T1000 (cell line): ENCODE measurements at regions not wholly inside any gene's neighbourhood (a gene's known extent, or its start where the extent isn't known, plus 50 kb on each side); places are given as distances from the start of the nearest gene placed in this dataset.
A peak's percentile ranks its signal among the peaks of the same experiment; 100 is the strongest.

Source experiments
- DNase-seq: peaks from one replicate; lab custom pipeline; 2025; ENCODE audit warnings: mixed read lengths; lab: John Stamatoyannopoulos, UW

- DNase-seq, result no peak
Observed at GRCh38 chr2:156087875-156088274, 244.6 kb downstream of the NR4A2 start.

- DNase-seq, result peak; percentile 2
Observed at GRCh38 chr2:156083763-156084493, 248.6 kb downstream of the NR4A2 start.

- DNase-seq, result no peak
Observed at GRCh38 chr2:156079845-156080244, 252.7 kb downstream of the NR4A2 start.

- DNase-seq, result no peak
Observed at GRCh38 chr2:156077041-156077742, 255.3 kb downstream of the NR4A2 start.

DNA sequence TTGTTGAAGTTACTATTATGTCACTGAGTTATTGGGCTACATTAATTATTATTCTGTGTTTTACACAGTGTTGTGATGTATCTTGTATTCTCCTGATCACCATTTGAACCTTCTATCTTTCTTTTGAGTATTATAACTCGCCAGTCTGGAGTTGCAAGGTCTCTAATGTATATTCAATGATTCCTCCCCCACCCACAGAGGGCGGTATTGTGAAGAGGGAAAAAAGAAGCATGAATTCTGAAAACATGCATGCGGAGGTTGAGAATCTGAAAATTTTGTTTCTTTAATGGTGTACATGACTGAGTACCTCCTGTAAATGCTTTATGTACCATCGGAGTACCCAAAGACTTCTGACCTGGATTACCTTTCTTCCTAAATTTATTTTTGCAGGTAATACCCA, 266.6 kb downstream of the NR4A2 start:
- DNase-seq, result no peak

- no peak for DNase-seq
Observed at GRCh38 chr2:156064540-156064939, 268.0 kb downstream of the NR4A2 start.

DNA sequence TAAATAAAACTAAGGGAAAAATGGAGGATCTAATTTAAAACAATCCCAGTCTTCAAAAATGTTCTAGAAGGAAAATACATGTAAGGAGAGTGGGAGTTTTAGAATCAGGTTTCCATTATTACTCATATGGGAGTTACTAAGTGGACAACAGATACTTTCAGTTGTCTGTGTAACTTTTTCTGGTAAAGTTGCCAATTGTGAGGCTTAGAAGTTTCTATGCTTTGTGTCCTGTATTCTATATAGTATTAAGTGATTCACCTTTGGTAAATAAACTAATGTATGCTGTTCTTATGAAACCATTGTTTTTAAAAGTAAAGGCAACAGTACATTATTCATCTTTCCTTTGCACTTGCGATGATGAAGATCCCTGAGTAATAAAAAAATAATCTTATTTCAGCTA, 274.9 kb downstream of the NR4A2 start:
- DNase-seq, result no peak

GRCh38 chr2:156054983-156055382, 277.5 kb downstream of the NR4A2 start:
- DNase-seq, result no peak

- DNase-seq, result no peak
Observed at GRCh38 chr2:156046900-156047299, 285.6 kb downstream of the NR4A2 start.

DNA sequence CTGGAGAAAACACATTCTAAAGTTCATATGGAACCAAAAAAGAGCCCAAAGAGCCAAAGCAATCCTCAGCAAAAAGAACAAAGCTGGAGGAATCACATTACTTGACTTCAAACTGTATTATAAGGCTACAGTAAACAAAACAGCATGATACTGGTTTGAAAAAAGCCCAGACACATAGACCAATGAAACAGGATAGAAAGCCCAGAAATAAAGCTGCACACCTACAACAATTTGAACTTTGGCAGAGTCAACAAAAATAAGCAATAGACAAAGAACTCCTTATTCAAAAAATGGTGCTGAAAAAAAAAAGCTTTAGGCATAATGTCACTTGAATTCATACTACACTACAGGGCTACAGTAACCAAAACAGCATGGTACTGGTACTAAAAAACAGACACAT, 289.6 kb downstream of the NR4A2 start:
- no peak for DNase-seq

GRCh38 chr2:156038021-156038420, 294.5 kb downstream of the NR4A2 start:
- no peak for DNase-seq

DNA sequence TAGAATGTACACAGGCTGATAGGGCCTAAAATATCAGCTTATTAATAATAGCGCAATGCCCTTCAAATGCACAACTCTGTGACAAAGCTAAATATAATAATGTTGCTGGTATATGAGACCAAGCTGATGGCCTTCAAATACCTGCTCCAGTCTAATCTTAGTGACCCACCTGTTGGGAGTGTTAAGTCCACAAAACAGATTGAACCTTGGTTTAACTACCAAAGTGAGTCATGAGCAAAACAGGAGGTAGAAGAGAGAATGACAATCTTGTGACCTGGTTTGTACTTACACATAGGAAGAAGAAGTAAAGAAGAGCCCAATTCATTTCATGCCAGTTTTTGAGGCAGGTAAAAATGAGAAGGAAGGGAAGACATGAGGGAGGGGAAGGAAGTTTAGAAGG, 295.0 kb downstream of the NR4A2 start:
- no peak for DNase-seq

GRCh38 chr2:156031121-156031520, 301.4 kb downstream of the NR4A2 start:
- DNase-seq, result no peak

- no peak for DNase-seq
Observed at GRCh38 chr2:156023229-156023869, 309.2 kb downstream of the NR4A2 start.

DNA sequence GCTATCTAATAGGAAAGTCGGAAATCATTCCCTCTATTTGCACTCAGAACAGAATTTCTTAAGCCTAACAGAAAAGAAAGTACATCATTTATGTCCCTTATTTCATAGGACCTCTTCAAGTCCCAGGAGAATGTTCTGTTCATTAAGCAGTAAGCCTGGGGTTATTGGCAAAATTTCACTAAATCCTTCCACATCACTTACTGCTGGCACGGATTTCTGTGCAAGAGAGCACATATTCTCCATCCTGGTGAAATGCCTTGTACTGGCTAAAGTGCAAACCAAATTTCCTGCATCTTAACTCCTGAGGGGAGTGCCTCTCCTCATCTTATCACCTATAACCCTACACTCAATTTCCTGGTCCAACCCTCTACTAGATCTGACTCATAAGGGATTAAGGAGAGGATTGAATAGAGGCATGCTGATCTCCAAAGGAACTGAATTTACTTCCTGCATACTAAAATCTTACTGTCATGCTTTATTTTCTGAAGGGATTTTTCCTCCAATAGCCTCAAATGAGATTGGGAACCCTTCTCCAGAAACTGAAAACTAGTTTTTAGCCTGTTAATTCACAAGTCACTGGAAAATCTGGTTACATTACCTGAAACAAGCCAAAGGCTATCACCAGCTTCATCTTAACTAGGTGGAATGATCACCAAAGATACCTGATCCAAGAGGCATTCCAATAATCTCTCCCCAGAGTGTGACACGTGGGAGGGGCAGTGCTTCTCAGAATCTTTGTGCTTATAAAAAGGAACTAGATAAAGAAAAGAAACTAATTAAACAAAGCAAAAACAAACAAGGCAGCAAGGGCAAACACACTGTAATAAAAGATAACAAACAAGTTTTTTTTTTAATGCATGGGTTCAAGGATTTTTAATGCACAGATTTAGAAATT, 311.1 kb downstream of the NR4A2 start:
- no peak for DNase-seq

DNA sequence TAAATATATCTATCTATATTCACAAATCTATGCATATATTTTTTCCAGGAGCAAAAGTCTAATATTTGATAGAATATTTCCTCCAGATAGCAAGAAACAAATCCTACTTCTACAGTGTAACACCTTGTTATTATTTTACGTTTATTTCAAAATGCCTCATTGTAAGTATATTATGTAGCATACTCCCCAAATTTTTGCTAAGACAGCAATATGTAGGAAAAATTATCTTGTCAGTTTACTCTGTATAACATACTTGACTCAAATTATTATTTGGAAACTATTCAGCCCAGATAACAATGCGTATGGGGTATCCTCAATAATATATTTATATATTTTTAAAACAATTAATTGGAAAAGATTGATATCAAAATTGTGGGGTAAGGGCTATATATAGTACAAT, 313.2 kb downstream of the NR4A2 start:
- DNase-seq, result no peak

DNA sequence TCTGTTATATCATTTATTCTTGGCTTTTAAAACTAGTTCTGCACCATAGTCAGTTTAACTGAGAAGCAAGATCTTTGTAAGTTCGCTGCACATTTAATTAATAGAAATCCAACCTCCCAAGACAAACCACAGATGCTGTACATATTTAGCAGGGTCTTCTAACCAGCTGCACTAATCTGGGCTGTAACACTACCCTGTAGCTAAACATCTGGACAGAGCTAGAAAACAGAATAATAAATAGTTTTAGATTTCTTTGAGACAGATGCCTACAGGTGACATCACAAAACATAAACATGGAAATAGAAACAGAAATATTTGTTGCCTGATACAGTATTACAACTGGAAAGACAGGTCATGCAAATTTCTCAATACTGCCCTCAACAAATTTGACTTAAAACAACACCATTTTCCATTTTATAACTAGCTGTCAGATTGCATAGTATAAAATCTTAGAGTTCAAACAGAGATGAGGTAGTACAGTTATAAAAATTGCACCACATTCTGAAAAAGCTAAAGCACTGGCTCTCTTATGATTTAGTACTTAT, 315.1 kb downstream of the NR4A2 start:
- no peak for DNase-seq

DNA sequence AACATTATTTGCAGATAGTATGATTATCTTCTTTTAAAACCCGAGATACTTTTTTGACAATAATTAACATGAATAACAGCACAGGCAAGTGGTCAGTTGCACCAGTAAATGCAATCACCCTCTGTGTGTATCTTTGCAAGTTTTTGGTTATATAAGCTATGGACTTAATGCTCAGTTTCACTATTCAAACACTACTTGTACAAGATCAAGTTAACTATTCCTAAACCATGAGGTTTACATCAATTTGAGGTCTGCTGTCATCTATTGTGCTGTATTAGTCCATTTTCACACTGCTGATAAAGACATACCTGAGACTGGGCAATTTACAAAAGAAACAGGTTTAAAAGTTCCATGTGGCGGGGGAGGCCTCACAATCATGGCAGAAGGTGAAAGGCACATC, 323.2 kb downstream of the NR4A2 start:
- DNase-seq, result no peak

DNA sequence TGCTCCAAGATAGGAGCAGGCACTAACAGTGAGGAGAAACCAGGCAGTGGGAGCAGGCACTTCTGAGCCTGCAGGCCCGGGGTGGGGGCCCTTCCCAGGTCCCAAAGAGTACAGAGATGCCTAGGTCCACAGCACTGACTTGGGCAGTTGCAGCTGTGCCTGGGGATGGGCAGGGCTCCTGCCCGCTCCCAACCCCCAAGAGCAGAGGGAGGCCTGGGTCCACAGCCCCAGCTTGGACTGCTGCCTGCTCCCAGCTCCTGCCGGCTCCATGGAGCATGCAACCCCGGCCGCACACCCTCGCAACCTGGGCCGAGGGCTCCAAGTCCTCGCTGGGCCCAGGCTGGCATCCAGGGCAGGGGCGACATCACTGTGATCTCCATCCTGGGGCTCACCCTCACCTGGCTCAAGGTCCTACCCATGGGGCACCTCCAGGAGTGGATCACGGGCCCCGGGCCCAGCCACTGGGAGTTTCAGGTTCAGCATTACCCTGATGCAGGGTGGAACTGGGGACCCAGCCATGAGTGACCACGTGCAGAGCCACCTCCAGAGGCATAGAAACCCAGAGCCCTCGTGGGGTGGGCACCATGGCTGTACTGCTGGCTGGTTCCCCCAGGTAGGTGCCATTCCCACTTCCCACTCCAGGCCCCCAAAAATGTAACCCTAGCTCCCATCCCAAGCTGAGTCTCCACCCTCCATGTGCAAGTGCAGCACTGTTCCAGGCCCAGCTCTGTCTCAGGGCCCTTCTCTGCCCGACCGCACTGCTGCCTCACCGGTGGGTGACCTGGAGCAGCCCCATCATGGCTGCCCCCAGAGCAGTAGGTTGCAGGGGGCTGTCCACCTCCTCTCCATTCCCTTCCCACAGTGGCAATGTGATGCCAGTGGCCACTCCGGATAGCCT, 325.6 kb downstream of the NR4A2 start:
- DNase-seq, result no peak

- no peak for DNase-seq
Observed at GRCh38 chr2:156005999-156006712, 326.4 kb downstream of the NR4A2 start.
